Neural cell (in vitro differentiated cells): ENCODE measurements at regions not wholly inside any gene's neighbourhood (a gene's known extent, or its start where the extent isn't known, plus 50 kb on each side); places are given as distances from the start of the nearest gene placed in this dataset.

ENCODE experiments used
- H2AFZ ChIP-seq: fragments of 200-600, 300-800 bp; sonication (generic), shearing (Covaris generic); 2 replicates; pipeline ENCODE4 v1.6.0; 2014; ENCODE audit warnings: low read depth, mild to moderate bottlenecking, antibody characterized with exemption, low read length, moderate library complexity
- H3F3A ChIP-seq: fragments of 200-600 bp; shearing (Covaris generic); 2 replicates; pipeline ENCODE4 v1.6.1; 2016; ENCODE audit warnings: mild to moderate bottlenecking, moderate library complexity, mixed read lengths, antibody characterized with exemption, low read length; ENCODE audit not compliant: insufficient read depth, poor library complexity, severe bottlenecking
- H3K27ac ChIP-seq: fragments of 200-600, 300-800 bp; sonication (generic), shearing (Covaris generic); 2 replicates; pipeline ENCODE4 v1.5.1; 2014; ENCODE audit warnings: mild to moderate bottlenecking, low read length, moderate library complexity
- H3K27me3 ChIP-seq: fragments of 300-800, 200-600 bp; sonication (generic), shearing (Covaris generic); 2 replicates; pipeline ENCODE4 v1.6.0; 2014; ENCODE audit warnings: mild to moderate bottlenecking, low read depth, low read length, moderate library complexity; ENCODE audit not compliant: insufficient read depth
- H3K36me3 ChIP-seq: fragments of 300-800, 200-600 bp; sonication (generic), shearing (Covaris generic); 2 replicates; pipeline ENCODE4 v1.5.1; 2014; ENCODE audit warnings: mild to moderate bottlenecking, antibody characterized with exemption, low read length, moderate library complexity; ENCODE audit not compliant: insufficient read depth
- H3K4me2 ChIP-seq: fragments of 300-800, 200-600 bp; sonication (generic), shearing (Covaris generic); 2 replicates; pipeline ENCODE4 v1.6.0; 2014; ENCODE audit warnings: mild to moderate bottlenecking, low read length
- H3K4me3 ChIP-seq: fragments of 300-800, 200-600 bp; sonication (generic), shearing (Covaris generic); 2 replicates; pipeline ENCODE4 v1.5.1; 2014; ENCODE audit warnings: mild to moderate bottlenecking, low read length, moderate library complexity
- H3K79me2 ChIP-seq: fragments of 200-600 bp; shearing (Covaris generic); replicated peaks from 2 replicates; pipeline ENCODE4 v1.6.0; 2014; ENCODE audit warnings: mild to moderate bottlenecking, low read length, moderate library complexity; ENCODE audit not compliant: insufficient read depth
- H3K9ac ChIP-seq: fragments of 300-800, 200-600 bp; sonication (generic), shearing (Covaris generic); 2 replicates; pipeline ENCODE4 v1.6.1; 2016; ENCODE audit warnings: mild to moderate bottlenecking, low read length, mixed read lengths
- H3K9me2 ChIP-seq: fragments of 200-600 bp; shearing (Covaris generic); 2 replicates; pipeline ENCODE4 v1.6.1; 2016; ENCODE audit warnings: mild to moderate bottlenecking, low read length, mixed read lengths; ENCODE audit not compliant: insufficient read depth
- H3K9me3 ChIP-seq: fragments of 200-600, 300-800 bp; sonication (generic), shearing (Covaris generic); 2 replicates; pipeline ENCODE4 v1.6.1; 2016; ENCODE audit warnings: mild to moderate bottlenecking, mixed run types, low read length, moderate library complexity, mixed read lengths
- H4K20me1 ChIP-seq: fragments of 200-600 bp; shearing (Covaris generic); 2 replicates; pipeline ENCODE4 v1.6.1; 2016; ENCODE audit warnings: mild to moderate bottlenecking, mixed run types; ENCODE audit not compliant: insufficient read depth
- EP300 ChIP-seq: fragments of 450-650 bp; conservative IDR thresholded peaks from 2 replicates; pipeline ENCODE4 v1.6.1; 2014; ENCODE audit warnings: antibody characterized with exemption, mild to moderate bottlenecking, moderate library complexity; ENCODE audit not compliant: poor library complexity, severe bottlenecking
- EZH2 ChIP-seq: fragments of 200-600, 300-800 bp; shearing (Covaris generic), sonication (generic); IDR thresholded peaks from 2 replicates; pipeline ENCODE4 v1.6.1; 2014; ENCODE audit warnings: antibody characterized with exemption, low read length, borderline replicate concordance, mild to moderate bottlenecking; ENCODE audit not compliant: insufficient read depth, poor library complexity, severe bottlenecking
- MXI1 ChIP-seq: fragments of 450-650 bp; conservative IDR thresholded peaks from 2 replicates; pipeline ENCODE4 v1.6.1; 2014; ENCODE audit warnings: antibody characterized with exemption, mild to moderate bottlenecking; ENCODE audit not compliant: poor library complexity, severe bottlenecking
- POLR2AphosphoS5 ChIP-seq: IDR thresholded peaks from 2 replicates; pipeline ENCODE4 v1.6.1; 2012
- RAD21 ChIP-seq: fragments of 450-650 bp; conservative IDR thresholded peaks from 2 replicates; pipeline ENCODE4 v1.6.1; 2014; ENCODE audit warnings: antibody characterized with exemption, mild to moderate bottlenecking, moderate library complexity
- REST ChIP-seq: IDR thresholded peaks from 2 replicates; pipeline ENCODE4 v1.6.1; 2012; ENCODE audit warnings: borderline replicate concordance
- SMC3 ChIP-seq: fragments of 450-650 bp; conservative IDR thresholded peaks from 2 replicates; pipeline ENCODE4 v1.6.1; 2014; ENCODE audit warnings: antibody characterized with exemption, mild to moderate bottlenecking, moderate library complexity; ENCODE audit not compliant: poor library complexity
- TAF1 ChIP-seq: IDR thresholded peaks from 2 replicates; pipeline ENCODE4 v1.6.1; 2012; ENCODE audit warnings: low read depth
- TF ChIP-seq, protein P1 (sequence below): fragments of 450-650 bp; IDR thresholded peaks from 2 replicates; pipeline ENCODE4 v1.5.1; 2014; ENCODE audit warnings: antibody characterized with exemption, mild to moderate bottlenecking, moderate library complexity; ENCODE audit not compliant: poor library complexity, severe bottlenecking

GRCh38 chr16:79768276-79768970, 167.9 kb upstream of the MAF start:
- Histone ChIP-seq H3K4me3 (no peak overlapping the region), H3K9ac (no peak overlapping the region), H3F3A (no peaks in the 10 kb centered on the region), H3K27me3 (no peaks in the 10 kb centered on the region), H4K20me1 (no peaks in the 10 kb centered on the region), H3K4me2 (no peak overlapping the region), H3K36me3 (no peaks in the 10 kb centered on the region), H3K9me3 (no peaks in the 10 kb centered on the region), H3K9me2 (no peaks in the 10 kb centered on the region), H3K27ac (no peak overlapping the region), H2AFZ (no peak overlapping the region), H3K79me2 (no peaks in the 10 kb centered on the region)
- TF ChIP-seq REST (no peak), TAF1 (no peak), EZH2 (no peak), MXI1 (no peak), EP300 (no peak), SMC3 (no peak), RAD21 (no peak), POLR2AphosphoS5 (no peak)
- TF ChIP-seq, protein P1, sequence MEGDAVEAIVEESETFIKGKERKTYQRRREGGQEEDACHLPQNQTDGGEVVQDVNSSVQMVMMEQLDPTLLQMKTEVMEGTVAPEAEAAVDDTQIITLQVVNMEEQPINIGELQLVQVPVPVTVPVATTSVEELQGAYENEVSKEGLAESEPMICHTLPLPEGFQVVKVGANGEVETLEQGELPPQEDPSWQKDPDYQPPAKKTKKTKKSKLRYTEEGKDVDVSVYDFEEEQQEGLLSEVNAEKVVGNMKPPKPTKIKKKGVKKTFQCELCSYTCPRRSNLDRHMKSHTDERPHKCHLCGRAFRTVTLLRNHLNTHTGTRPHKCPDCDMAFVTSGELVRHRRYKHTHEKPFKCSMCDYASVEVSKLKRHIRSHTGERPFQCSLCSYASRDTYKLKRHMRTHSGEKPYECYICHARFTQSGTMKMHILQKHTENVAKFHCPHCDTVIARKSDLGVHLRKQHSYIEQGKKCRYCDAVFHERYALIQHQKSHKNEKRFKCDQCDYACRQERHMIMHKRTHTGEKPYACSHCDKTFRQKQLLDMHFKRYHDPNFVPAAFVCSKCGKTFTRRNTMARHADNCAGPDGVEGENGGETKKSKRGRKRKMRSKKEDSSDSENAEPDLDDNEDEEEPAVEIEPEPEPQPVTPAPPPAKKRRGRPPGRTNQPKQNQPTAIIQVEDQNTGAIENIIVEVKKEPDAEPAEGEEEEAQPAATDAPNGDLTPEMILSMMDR, result no peak

DNA sequence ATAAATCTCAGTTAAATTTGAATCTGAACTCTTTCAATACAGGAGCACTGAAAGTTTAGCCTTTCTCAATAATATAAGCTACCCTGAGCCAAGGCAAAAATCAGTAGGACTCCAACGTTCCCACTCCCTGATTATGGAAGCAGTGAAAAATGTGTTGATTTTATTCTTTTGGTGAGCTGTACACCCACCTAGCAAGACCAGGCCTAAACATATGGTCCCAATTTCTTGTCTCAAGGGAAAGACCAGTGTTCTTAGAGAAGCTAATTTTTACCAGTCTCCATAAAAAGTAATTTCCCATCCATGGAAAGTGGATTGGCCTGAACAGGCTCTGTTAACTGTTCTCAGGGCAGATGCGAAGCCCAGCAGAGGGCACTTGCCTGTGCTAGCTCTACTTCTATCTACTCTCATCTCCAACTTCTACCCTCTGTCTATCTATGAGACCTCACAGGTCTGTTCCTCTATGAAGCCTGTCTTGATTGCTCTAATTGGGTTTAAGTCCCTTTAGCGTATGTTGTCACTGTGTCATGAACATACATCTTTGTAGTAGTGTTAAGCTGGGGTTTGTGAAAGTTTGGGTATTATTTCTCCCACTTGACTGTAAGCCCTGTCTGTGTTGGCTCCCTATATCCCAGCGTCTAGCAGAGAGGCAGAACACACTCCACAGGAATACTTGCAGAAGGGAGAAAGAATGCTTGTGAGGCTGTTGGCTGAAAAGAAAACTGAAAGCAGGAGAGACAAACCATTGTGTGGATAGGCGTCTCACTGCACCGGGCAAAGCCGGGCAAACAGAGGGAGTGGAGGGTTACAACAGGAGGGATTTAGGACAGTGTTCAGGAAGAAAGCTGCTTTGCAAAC, 167.1 kb upstream of the MAF start:
- no peak for TF ChIP-seq REST
- no peak for TF ChIP-seq POLR2AphosphoS5
- no peak for TF ChIP-seq SMC3
- no peak for TF ChIP-seq RAD21
- TF ChIP-seq MXI1, result no peak
- TF ChIP-seq, protein P1, result no peak
- no peak for TF ChIP-seq TAF1
- no peak for TF ChIP-seq EP300
- no peak for TF ChIP-seq EZH2
- Histone ChIP-seq H3K36me3 (no peaks in the 10 kb centered on the region), H3K27me3 (no peaks in the 10 kb centered on the region), H3K79me2 (no peaks in the 10 kb centered on the region), H2AFZ (no peak overlapping the region), H3K27ac (no peak overlapping the region), H4K20me1 (no peaks in the 10 kb centered on the region), H3K9ac (no peak overlapping the region), H3K9me3 (no peaks in the 10 kb centered on the region), H3K4me2 (no peak overlapping the region), H3F3A (no peaks in the 10 kb centered on the region), H3K9me2 (no peaks in the 10 kb centered on the region), H3K4me3 (no peak overlapping the region)
